B cell (primary cell): ENCODE measurements at regions not wholly inside any gene's neighbourhood (a gene's known extent, or its start where the extent isn't known, plus 50 kb on each side); places are given as distances from the start of the nearest gene placed in this dataset.

Experiments
- CTCF ChIP-seq: fragments of 200-600 bp; IDR thresholded peaks from one replicate; pipeline ENCODE4 v1.8.0; 2022; ENCODE audit warnings: antibody characterized with exemption, mild to moderate bottlenecking
- EZH2 ChIP-seq: IDR thresholded peaks from 2 replicates; pipeline ENCODE4 v1.6.1; 2012; ENCODE audit warnings: borderline replicate concordance, low read depth, mild to moderate bottlenecking, moderate library complexity, low read length; ENCODE audit not compliant: insufficient read depth, poor library complexity, severe bottlenecking

- TF ChIP-seq CTCF, result no peak
- no peak for TF ChIP-seq EZH2
These were observed 589.5 kb downstream of the NOVA1 start for GRCh38 chr14:26008290-26008689.
